Parathyroid adenoma (tissue), 2 donors: ENCODE measurements at regions not wholly inside any gene's neighbourhood (a gene's known extent, or its start where the extent isn't known, plus 50 kb on each side); places are given as distances from the start of the nearest gene placed in this dataset.
"Not testable (repeated sequence)": the region's sequence is repeated elsewhere in the genome, so short reads cannot be mapped to it uniquely, and the experiment has no call there.

Source experiments
- H2AFZ ChIP-seq: fragments of 300-600 bp; sonication (generic); one replicate; pipeline ENCODE4 v1.7.0; 2017; ENCODE audit warnings: antibody characterized with exemption, mild to moderate bottlenecking
- H3K27ac ChIP-seq: fragments of 300-600 bp; sonication (generic); one replicate; pipeline ENCODE4 v1.7.0; 2017
- H3K27me3 ChIP-seq: fragments of 300-600 bp; sonication (generic); one replicate; pipeline ENCODE4 v1.7.0; 2017; ENCODE audit warnings: low read length; ENCODE audit not compliant: control insufficient read depth, insufficient read depth
- H3K36me3 ChIP-seq: fragments of 300-600 bp; sonication (generic); one replicate; pipeline ENCODE4 v1.7.0; 2017; ENCODE audit warnings: low read length; ENCODE audit not compliant: control insufficient read depth, insufficient read depth
- H3K4me1 ChIP-seq: fragments of 300-600 bp; sonication (generic); one replicate; pipeline ENCODE4 v1.7.0; 2017; ENCODE audit warnings: control low read depth
- H3K4me2 ChIP-seq: fragments of 300-600 bp; sonication (generic); one replicate; pipeline ENCODE4 v1.7.0; 2017; ENCODE audit warnings: low read length
- H3K4me3 ChIP-seq: fragments of 300-600 bp; sonication (generic); one replicate; pipeline ENCODE4 v1.7.0; 2017; ENCODE audit warnings: low read depth, low read length
- H3K79me2 ChIP-seq: fragments of 300-600 bp; sonication (generic); one replicate; pipeline ENCODE4 v1.7.0; 2017; ENCODE audit warnings: control low read depth
- H3K9ac ChIP-seq: fragments of 300-600 bp; sonication (generic); one replicate; pipeline ENCODE4 v1.7.0; 2017; ENCODE audit warnings: mild to moderate bottlenecking
- H3K9me3 ChIP-seq: fragments of 300-600 bp; sonication (generic); one replicate; pipeline ENCODE4 v1.7.0; 2017; ENCODE audit warnings: low read length; ENCODE audit not compliant: control insufficient read depth
- TF ChIP-seq, protein P1 (sequence below): fragments of 300-600 bp; sonication (generic); IDR thresholded peaks from one replicate; pipeline ENCODE4 v1.7.0; 2017; ENCODE audit warnings: antibody characterized with exemption, mild to moderate bottlenecking
- donor health status: primary hyperparathyroidism.

DNA sequence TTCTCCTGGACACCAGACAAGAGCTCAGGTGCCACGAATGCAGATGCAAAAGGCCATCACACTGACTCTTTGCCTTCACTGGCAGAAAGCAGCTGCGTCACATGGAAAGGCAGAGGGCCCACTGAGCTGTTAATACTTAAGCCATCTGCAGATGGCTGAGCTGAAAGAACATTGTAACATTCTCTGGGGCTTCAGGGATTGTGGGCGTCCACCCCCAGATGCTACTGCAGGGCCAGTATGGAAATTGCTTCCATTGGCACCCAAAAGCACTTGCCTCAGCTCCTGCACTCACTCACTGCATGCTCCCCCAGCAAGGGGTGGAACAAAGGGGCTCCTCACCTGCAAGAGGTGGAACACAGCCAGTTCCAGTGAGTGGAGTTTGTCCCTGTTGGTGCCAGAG, 1264.6 kb downstream of the REEP3 start:
- Histone ChIP-seq H3K4me2 (no peak overlapping the region), H3K79me2 (no peaks in the 10 kb centered on the region), H3K4me1 (no peaks in the 10 kb centered on the region), H3K9me3 (no peaks in the 10 kb centered on the region), H3K27me3 (no peaks in the 10 kb centered on the region), H3K36me3 (no peaks in the 10 kb centered on the region), H3K4me3 (no peak overlapping the region), H2AFZ (no peak overlapping the region), H3K27ac (no peak overlapping the region), H3K9ac (no peak overlapping the region)
- TF ChIP-seq, protein P1, sequence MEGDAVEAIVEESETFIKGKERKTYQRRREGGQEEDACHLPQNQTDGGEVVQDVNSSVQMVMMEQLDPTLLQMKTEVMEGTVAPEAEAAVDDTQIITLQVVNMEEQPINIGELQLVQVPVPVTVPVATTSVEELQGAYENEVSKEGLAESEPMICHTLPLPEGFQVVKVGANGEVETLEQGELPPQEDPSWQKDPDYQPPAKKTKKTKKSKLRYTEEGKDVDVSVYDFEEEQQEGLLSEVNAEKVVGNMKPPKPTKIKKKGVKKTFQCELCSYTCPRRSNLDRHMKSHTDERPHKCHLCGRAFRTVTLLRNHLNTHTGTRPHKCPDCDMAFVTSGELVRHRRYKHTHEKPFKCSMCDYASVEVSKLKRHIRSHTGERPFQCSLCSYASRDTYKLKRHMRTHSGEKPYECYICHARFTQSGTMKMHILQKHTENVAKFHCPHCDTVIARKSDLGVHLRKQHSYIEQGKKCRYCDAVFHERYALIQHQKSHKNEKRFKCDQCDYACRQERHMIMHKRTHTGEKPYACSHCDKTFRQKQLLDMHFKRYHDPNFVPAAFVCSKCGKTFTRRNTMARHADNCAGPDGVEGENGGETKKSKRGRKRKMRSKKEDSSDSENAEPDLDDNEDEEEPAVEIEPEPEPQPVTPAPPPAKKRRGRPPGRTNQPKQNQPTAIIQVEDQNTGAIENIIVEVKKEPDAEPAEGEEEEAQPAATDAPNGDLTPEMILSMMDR = no peak

DNA sequence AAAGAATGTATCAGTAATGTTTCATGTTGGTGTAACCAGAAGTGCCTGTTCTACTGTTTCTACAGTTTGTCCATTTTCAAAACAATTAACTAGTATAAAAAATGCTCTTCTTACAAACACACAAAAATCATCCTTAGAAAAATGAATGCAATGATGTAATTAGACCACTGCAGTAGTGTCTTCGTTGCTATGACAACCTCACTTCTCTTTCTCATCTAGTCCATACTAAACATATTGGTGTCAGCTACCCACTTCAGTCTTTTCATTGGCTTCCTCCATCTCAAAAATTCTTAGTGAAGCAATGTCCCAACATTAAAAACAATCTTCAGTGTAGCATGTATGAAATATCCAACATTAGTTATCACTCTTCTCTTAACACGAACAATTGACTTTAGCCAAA, 1265.8 kb downstream of the REEP3 start:
- H3K27ac ChIP-seq = no peak overlapping the region
- no peaks in the 10 kb centered on the region for H3K36me3 ChIP-seq
- no peak overlapping the region for H3K4me2 ChIP-seq
- H3K4me3 ChIP-seq = no peak overlapping the region
- no peak overlapping the region for H3K9ac ChIP-seq
- no peaks in the 10 kb centered on the region for H3K79me2 ChIP-seq
- H3K4me1 ChIP-seq = no peaks in the 10 kb centered on the region
- TF ChIP-seq, protein P1 = no peak
- H3K9me3 ChIP-seq = no peaks in the 10 kb centered on the region
- H3K27me3 ChIP-seq = no peaks in the 10 kb centered on the region
- H2AFZ ChIP-seq = no peak overlapping the region

DNA sequence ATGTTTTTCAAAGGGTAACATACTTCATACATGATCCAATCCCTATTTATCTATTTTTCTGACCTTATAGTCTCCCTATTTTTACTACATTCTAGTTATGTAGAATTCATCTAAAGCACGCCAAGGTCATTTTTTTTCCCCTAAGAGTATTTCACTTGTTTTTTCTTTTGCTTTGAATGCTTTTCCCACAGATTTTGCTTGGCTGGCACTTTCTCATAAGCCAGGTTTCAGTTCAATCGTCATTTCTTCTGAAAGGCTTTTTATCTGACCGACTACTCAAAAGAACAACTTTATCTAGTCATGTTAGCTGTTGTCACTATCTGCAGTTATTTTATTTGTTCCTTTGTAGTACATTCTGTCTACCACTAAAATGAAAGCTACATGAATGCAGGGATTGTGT, 1274.6 kb downstream of the REEP3 start:
- Histone ChIP-seq H3K27ac (no peak overlapping the region), H3K9me3 (no peaks in the 10 kb centered on the region), H3K4me3 (no peak overlapping the region), H3K4me2 (no peak overlapping the region), H3K36me3 (no peaks in the 10 kb centered on the region), H3K4me1 (no peaks in the 10 kb centered on the region), H3K27me3 (no peaks in the 10 kb centered on the region), H2AFZ (no peak overlapping the region), H3K9ac (no peak overlapping the region), H3K79me2 (no peaks in the 10 kb centered on the region)
- TF ChIP-seq, protein P1 = no peak

DNA sequence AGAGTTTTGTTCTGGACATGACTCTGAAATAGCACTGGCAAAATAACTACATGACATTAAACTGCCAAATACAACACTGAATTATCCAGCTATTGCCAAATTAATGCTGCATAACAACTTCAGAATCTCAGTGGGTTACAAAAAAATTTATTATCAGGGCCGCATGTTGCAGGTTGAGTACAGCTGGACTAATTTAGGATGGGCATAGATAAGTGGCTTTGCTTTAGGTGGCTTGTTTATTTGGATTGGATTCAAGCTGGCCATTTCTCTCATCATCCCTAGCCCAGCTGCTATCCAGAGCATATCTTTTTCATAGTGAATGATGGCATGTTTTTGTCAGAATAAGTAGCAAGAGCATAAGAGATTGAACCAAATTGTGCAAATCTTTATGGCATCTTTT, 1277.1 kb downstream of the REEP3 start:
- Histone ChIP-seq H3K79me2 (no peaks in the 10 kb centered on the region), H3K9ac (no peak overlapping the region), H3K27me3 (no peaks in the 10 kb centered on the region), H3K9me3 (no peaks in the 10 kb centered on the region), H3K4me3 (no peak overlapping the region), H2AFZ (no peak overlapping the region), H3K36me3 (no peaks in the 10 kb centered on the region), H3K27ac (no peak overlapping the region), H3K4me1 (no peaks in the 10 kb centered on the region), H3K4me2 (no peak overlapping the region)
- TF ChIP-seq, protein P1 = no peak

DNA sequence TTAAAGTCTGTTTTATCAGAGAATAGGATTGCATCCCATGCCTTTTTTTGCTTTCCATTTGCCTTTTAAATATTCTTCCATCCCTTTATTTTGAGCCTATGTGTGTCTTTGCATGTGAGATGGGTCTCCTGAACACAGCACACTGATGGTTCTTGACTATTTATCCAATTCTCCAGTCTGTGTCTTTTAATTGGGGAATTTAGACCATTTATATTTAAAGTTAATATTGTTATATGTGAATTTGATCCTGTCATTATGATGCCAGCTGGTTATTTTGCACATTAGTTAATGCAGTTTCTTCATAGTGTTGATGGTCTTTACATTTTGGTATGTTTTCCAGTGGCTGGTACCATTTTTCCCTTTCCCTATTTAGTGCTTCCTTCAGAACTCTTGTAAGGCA, 1287.0 kb downstream of the REEP3 start:
- H3K36me3 ChIP-seq, H3K79me2 ChIP-seq, H3K27me3 ChIP-seq, H3K27ac ChIP-seq, H3K4me2 ChIP-seq, H3K4me3 ChIP-seq, H3K4me1 ChIP-seq, H3K9ac ChIP-seq, H3K9me3 ChIP-seq, H2AFZ ChIP-seq: not testable (repeated sequence)

DNA sequence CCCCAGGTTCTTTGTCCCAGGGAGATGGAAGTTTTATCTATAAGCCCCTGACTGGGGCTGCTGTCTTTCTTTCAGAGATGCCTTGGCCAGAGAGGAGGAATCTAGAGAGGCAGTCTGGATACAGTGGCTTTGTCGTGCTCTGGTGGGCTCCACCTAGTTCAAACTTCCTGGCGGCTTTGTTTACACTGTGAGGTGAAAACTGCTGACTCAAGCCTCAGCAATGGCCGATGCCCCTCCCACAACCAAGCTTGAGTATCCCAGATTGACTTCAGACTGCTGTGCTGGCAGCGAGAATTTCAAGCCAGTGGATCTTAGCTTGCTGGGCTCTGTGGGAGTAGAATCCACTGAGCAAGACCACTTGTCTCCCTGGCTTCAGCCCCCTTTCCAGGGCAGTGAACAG, 1288.8 kb downstream of the REEP3 start:
- not testable (repeated sequence) for H3K9ac ChIP-seq, H3K4me3 ChIP-seq, H3K36me3 ChIP-seq

More for the DNA sequence above, 1288.8 kb downstream of the REEP3 start:
- not testable (repeated sequence) for H3K4me2 ChIP-seq, H2AFZ ChIP-seq, H3K9me3 ChIP-seq, H3K4me1 ChIP-seq, H3K79me2 ChIP-seq, H3K27ac ChIP-seq, H3K27me3 ChIP-seq
